ENCODE measurements at regions not wholly inside any gene's neighbourhood (a gene's known extent, or its start where the extent isn't known, plus 50 kb on each side); places are given as distances from the start of the nearest gene placed in this dataset.

- TF ChIP-seq TCF7L2 (IDR thresholded peaks at IDR 0.05; ENCODE audit: low read depth, low read length), result no peak
- no peak for TF ChIP-seq CTCF (IDR thresholded peaks at IDR 0.05)
Measured at GRCh38 chr21:35504951-35505466, 455.9 kb upstream of the RUNX1 start.
